Keratinocyte (primary cell): ENCODE measurements at regions not wholly inside any gene's neighbourhood (a gene's known extent, or its start where the extent isn't known, plus 50 kb on each side); places are given as distances from the start of the nearest gene placed in this dataset.

ENCODE experiments used
- CTCF ChIP-seq, 3 experiments: IDR thresholded peaks in 1 of 3; conservative IDR thresholded peaks in 1 of 3; optimal IDR thresholded peaks in 1 of 3; 2 replicates in 2 of 3; 3 replicates in 1 of 3; pipeline versions ENCODE3 to v1.5.1; 2011; ENCODE audit warnings: low read length in 3 of 3, mild to moderate bottlenecking in 3 of 3, moderate library complexity in 2 of 3, control low read depth in 1 of 3, inconsistent platforms in 1 of 3; ENCODE audit not compliant: insufficient read depth in 2 of 3; ENCODE audit errors: extremely low read depth in 1 of 3
- EZH2 ChIP-seq: IDR thresholded peaks from one replicate; pipeline ENCODE4 v1.6.1; 2012; ENCODE audit warnings: inconsistent platforms, mild to moderate bottlenecking, low read length, moderate library complexity

DNA sequence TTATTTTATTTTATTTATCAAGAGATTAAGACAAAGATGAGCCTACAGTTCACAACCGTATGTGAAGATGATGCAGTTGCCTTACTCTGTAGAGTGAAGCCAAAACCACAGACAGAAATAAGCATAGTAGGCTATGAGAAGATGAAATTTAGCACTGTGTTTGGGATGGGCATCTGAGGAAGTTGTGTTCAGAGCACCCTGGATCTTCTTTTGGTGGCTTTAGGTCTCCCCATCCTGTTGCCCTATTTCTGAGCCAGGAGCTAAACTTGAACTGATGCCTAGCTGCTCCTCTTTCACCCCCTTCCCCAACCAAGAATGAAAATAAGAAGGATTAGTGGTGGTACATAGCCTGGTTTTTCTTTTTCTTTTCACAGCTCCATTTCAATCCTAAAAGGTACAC lies 328.1 kb upstream of the TBL1XR1 start:
- TF ChIP-seq EZH2: no peak
- no peak for TF ChIP-seq CTCF (optimal IDR thresholded peaks at IDR 0.05 in 1 of 3, IDR thresholded peaks at IDR 0.05 in 1 of 3, conservative IDR thresholded peaks at IDR 0.05 in 1 of 3; ENCODE audit: extremely low read depth in 1 of 3, insufficient read depth in 2 of 3, low read length in 3 of 3)
